HG02678 (cell line): ENCODE measurements at regions not wholly inside any gene's neighbourhood (a gene's known extent, or its start where the extent isn't known, plus 50 kb on each side); places are given as distances from the start of the nearest gene placed in this dataset.
"Not testable (repeated sequence)": the region's sequence is repeated elsewhere in the genome, so short reads cannot be mapped to it uniquely, and the experiment has no call there.

Source experiments
- ATAC-seq: cut with Tn5 transposase; IDR thresholded peaks from one replicate; pipeline ENCODE4 v1.9.1; 2021; ENCODE audit warnings: mild to moderate bottlenecking, moderate library complexity; ENCODE audit not compliant: unreplicated experiment

DNA sequence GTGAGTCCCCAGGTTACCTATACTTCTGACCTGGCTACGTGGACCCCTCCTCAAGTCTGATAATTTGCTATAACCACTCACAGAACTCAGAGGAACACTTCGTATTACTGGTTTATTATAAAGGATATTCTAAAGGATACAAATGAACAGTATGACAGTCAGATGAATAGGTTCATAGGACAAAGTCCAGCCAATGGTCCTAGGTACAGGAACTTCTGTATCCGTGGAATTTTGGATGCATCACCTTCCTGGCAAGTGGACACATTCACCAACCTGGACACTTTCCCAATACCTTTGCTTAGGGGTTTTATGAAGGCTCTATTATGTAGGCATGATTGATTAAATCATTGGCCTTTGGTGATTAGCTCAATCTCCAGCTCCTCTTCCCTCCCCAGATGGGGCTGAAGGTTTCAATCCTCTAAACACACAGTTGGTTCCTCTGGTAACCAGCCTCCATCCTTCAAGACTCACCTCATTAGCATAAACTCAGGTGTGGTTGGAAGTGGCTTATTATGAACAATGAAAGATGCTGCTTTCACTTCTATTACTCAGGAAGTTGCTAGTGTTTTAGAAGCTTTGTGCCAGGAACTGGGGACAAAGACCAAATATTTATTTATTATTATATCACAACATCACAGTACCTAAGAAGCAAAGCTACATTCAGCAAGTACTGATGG is 149.6 kb upstream of the ELL2 start:
- ATAC-seq: no peak

DNA sequence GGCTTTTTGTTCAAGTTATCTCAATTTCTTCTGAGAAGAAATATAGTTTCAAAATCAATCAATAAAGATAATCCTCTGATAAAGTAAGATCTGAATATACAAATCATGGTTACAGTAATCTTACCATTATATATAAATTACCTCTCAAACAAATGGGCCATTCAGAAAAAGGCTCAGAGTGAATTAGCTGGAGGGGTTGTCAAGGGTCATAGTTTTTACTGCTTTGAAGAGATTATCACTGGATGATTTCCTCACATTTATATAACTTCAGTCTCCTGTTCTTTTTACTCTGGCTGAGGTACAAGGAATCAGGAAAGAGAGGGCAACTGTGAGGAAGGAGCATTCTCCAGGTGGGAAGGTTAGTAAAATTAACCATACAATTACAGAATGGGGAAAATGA is 148.6 kb upstream of the ELL2 start:
- no peak for ATAC-seq

DNA sequence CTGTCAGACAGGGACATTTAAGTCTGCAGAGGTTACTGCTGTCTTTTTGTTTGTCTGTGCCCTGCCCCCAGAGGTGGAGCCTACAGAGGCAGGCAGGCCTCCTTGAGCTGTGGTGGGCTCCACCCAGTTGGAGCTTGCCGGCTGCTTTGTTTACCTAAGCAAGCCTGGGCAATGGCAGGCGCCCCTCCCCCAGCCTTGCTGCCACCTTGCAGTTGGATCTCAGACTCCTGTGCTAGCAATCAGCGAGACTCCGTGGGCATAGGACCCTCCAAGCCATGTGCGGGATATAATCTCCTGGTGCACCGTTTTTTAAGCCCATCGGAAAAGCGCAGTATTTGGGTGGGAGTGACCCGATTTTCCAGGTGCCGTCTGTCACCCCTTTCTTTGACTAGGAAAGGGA is 147.0 kb upstream of the ELL2 start:
- not testable (repeated sequence) for ATAC-seq

DNA sequence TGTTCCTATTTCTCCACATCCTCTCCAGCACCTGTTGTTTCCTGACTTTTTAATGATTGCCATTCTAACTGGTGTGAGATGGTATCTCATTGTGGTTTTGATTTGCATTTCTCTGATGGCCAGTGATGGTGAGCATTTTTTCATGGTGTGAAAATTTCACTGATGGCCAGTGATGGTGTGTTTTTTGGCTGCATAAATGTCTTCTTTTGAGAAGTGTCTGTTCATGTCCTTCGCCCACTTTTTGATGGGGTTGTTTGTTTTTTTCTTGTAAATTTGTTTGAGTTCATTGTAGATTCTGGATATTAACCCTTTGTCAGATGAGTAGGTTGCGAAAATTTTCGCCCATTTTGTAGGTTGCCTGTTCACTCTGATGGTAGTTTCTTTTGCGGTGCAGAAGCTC is 142.2 kb upstream of the ELL2 start:
- not testable (repeated sequence) for ATAC-seq

DNA sequence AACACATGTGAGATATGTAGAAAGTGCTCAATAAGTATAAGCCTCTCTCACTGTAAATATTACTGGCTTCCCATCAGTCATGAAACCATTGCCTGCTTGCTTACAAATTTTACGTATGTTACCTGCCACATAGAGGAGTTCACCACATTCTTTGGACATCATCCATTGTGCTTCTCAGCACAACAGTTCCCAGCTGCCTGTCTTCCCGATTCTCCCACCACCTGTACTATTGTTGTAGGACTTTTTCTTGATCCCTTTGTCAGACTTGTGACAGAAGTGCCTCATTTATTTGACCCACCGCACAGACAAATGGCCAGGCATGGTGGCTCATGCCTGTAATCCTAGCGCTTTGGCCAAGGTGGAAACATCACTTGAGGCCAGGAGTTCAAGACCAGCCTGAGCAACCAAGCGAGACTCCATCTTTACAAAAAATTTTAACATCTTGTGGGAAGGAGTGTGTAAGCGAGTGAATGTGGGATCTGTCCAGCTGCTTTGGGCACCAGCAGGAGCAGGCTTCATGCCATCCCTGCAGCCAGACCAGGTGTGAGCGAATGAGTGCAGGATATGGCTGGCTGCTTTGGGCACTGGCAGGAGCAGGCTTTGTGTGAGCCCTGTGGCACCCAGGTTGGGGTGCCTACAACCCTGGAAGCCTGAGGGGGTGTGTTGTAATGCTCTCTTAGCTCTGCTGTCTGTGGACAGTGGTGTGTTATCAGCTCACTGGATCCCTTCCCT is 139.9 kb upstream of the ELL2 start:
- no peak for ATAC-seq

DNA sequence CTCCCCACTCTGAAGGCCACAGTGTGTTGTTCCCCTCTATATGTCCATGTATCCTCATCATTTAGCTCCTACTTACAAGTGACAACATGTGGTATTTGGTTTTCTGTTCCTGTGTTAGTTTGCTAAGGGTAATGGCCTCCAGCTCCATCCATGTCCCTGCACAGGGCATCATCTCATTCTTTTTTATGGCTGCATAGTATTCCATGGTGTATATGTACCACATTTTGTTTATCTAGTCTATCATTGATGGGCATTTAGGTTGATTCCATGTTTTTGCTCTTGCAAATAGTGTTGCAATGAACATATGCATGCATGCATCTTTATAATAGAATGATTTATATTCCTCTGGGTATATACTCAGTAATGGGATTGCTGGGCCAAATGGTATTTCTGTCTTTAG is 135.8 kb upstream of the ELL2 start:
- not testable (repeated sequence) for ATAC-seq

DNA sequence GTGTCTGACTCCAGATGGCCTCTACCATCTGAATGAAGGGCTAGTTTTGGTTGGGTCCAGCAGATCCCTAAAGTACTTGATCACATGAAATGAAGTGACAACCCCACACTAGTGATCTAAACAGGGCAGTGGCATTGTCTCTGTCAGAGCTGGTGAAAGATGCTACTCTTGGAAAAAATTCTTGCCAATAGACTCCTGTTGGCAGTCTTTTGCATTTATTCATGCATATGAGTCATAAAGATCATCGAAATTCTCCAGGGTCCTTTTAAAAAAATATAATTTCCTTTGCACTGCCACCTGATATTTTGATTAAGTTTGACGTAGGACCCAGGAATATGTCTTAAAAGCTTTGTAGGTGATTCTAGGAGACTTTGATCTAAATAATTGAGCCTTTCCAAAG is 135.1 kb upstream of the ELL2 start:
- ATAC-seq: no peak

GRCh38 chr5:96094904-96095303 is 133.3 kb upstream of the ELL2 start:
- ATAC-seq: no peak

- no peak for ATAC-seq
These were observed 132.3 kb upstream of the ELL2 start for GRCh38 chr5:96093890-96094381.

DNA sequence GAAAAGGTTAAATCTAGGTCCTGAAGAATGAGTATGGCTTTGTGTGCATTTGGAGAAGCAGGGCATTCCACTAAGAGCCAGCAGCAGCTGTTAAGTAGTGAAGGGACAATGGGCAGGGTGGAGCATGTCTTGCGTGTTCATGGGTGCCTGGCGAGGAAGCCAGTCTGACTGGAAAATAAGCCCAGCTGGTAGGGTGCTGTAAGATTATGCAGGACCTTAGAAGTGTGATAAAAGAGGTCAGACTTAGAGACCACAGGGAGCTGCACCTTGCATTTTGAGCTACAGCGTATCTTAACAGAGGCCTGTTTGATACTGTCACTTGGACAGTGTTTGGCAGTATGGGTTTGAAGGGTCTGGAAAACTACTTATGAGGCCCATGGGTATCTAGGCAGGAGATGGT is 131.7 kb upstream of the ELL2 start:
- ATAC-seq: no peak

GRCh38 chr5:96091874-96092273 is 130.2 kb upstream of the ELL2 start:
- no peak for ATAC-seq

- no peak for ATAC-seq
These were observed 128.6 kb upstream of the ELL2 start for GRCh38 chr5:96090215-96090614.

DNA sequence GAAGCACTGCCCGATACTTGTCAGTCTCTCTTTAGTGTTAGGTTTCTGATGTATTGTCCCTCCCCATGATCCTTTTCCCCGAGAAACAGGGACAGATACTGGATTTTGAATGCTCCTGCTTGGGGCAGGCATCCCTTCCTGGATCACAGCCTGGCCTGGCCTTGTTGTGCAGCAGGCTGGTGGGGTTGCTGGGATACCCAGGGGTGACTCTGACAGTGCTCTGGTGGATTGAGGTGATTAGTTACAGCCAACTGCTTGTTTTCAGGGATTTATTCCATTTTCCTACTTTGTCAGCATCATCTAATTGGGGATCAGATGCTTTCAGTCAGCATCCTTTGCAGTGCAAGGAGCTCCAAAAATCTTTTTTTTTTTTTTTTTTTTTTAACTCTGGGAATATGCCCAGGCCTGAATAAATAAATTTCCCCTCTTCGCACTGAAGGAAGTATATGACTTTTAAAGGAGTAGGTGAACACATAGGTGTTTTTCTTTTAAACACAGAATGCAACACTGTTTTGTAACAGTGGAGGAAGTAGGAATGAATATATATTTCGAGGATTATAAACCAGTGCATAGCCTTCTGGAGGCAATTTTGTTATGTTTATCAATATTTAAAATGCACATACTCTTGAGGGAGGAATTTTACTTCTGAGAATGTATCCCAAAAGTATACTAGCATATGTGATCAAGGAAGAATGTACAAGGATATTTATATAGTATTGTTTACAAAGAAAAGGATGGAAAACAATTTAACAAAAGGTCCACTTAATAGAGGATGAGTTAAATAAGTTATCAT is 127.3 kb upstream of the ELL2 start:
- no peak for ATAC-seq

DNA sequence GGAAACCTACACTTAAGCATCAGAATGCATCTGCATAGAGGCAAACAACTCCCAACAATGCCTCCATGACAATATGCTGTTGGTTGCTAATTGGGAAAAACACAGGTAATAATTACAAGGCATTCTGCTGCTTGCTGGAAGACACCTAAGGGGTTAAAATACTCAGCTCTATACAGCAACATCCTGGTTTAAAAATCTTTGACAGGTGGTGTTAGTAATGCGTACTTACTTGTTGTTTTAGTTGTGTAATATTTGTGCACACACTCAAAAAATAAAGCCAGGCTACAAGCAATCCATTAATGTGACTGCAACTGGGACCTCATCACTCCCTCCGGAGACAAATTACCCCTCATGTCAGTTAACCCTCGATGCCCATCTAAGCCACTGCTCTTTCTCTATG is 126.3 kb upstream of the ELL2 start:
- no peak for ATAC-seq

GRCh38 chr5:96084874-96085506 is 123.3 kb upstream of the ELL2 start:
- ATAC-seq: no peak

DNA sequence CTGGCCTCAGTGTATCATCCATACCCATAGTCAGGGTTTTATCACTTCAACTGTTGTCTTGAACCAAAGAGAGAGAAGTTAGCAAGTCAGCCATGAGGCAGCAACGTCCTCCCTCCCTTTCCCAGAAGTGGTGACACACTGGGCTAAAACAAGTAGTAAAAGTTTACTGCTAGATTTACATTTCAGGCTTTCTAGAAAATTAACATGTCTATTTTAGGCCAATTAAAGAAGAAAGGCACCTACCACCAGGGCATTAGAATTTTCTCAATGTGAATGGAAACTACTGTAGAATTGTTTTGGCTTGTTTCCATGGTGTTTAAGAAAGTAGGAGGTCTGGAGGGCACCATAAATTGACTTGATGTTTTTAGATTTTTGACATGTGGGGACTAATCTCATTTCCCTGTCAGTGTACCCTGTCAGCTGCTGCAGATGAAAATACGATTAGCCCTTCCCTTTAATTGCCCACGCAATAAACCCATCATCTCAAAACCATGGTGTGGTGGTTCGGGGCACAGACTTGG is 121.8 kb upstream of the ELL2 start:
- ATAC-seq: no peak

- ATAC-seq: no peak
These were observed 119.7 kb upstream of the ELL2 start for GRCh38 chr5:96081276-96081858.

- ATAC-seq: no peak
These were observed 118.9 kb upstream of the ELL2 start for GRCh38 chr5:96080557-96080956.

DNA sequence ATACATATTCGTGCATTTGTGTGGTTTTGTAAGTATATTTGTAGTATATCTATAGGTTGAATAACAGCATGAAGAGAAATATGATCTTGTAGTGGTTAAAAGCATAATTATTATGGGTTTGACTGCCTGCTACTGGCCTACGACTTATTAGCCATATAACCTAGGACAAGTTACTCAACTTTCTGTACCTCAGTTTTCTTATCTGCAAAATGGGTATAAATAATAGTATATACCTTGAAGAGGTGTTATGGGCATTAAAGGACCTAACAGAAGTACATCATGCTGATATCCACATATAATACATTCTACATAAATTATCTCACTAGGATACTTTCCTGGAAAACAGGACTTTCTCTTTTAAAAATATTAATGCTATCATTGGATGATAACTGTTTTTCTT is 118.3 kb upstream of the ELL2 start:
- ATAC-seq: no peak

GRCh38 chr5:96079075-96079474 is 117.4 kb upstream of the ELL2 start:
- no peak for ATAC-seq

- no peak for ATAC-seq
These were observed 114.8 kb upstream of the ELL2 start for GRCh38 chr5:96076451-96076850.
